Tibial nerve (tissue), 4 donors: ENCODE measurements at regions not wholly inside any gene's neighbourhood (a gene's known extent, or its start where the extent isn't known, plus 50 kb on each side); places are given as distances from the start of the nearest gene placed in this dataset.

ENCODE experiments used
- DNase-seq, 2 donors: peaks; one replicate each; pipeline ENCODE4 v3.0.0-alpha.2; 2019; ENCODE audit warnings: low spot score in 2 of 2
- H3K27ac ChIP-seq, 4 donors: fragments of 200-600 bp; sonication (generic) in 3 of 4; one replicate each; pipeline ENCODE4 v1.5.1; 2017 to 2019; ENCODE audit warnings: mild to moderate bottlenecking in 1 of 4
- H3K27me3 ChIP-seq, 2 donors: fragments of 200-600 bp; sonication (generic) in 1 of 2; one replicate each; pipeline versions ENCODE4 v1.5.1 to v1.6.0; 2017 to 2019
- H3K36me3 ChIP-seq, 3 donors: fragments of 200-600 bp; sonication (generic); one replicate each; pipeline ENCODE4 v1.5.1; 2018 to 2019
- H3K4me1 ChIP-seq, 4 donors: fragments of 200-600 bp; sonication (generic) in 3 of 4; one replicate each; pipeline ENCODE4 v1.5.1; 2017 to 2019
- H3K4me3 ChIP-seq, 4 donors: fragments of 200-600 bp; sonication (generic) in 3 of 4; one replicate each; pipeline ENCODE4 v1.5.1; 2017 to 2019; ENCODE audit warnings: mild to moderate bottlenecking in 1 of 4, moderate library complexity in 1 of 4
- H3K9me3 ChIP-seq, 4 donors: fragments of 200-600 bp; sonication (generic) in 3 of 4; one replicate each; pipeline ENCODE4 v1.5.1; 2017 to 2019
- CTCF ChIP-seq, 5 experiments: fragments of 200-600 bp in 3 of 5; fragments of 450-650 bp in 2 of 5; sonication (generic) in 3 of 5; IDR thresholded peaks; one replicate each; pipeline ENCODE4 v1.5.1; 2016 to 2019; ENCODE audit warnings: antibody characterized with exemption in 5 of 5, mild to moderate bottlenecking in 3 of 5, moderate library complexity in 2 of 5
- EP300 ChIP-seq, 2 donors: sonication (generic); formaldehyde crosslinking; IDR thresholded peaks; one replicate each; pipeline ENCODE4 v1.6.1; 2017; ENCODE audit warnings: antibody characterized with exemption in 2 of 2, mild to moderate bottlenecking in 1 of 2
- POLR2A ChIP-seq, 2 donors: fragments of 450-650 bp; IDR thresholded peaks; one replicate each; pipeline ENCODE4 v1.6.1; 2017; ENCODE audit warnings: antibody characterized with exemption in 2 of 2, mild to moderate bottlenecking in 2 of 2, moderate library complexity in 2 of 2
- WGBS, 2 donors: methylation state at CpG; one replicate each; pipeline ENCODE4 v1.1.5; 2018; 5-methylcytosine and 5-hydroxymethylcytosine counted together

- no peak for DNase-seq
- Histone ChIP-seq H3K4me1 (no peaks in the 10 kb centered on the region), H3K27me3 (peaks cover 0 to 8% of the 10 kb centered on the region in 2 donors), H3K4me3 (no peak overlapping the region), H3K36me3 (no peaks in the 10 kb centered on the region), H3K9me3 (no peaks in the 10 kb centered on the region), H3K27ac (no peak overlapping the region)
- TF ChIP-seq CTCF (IDR thresholded peaks at IDR 0.05) (no peak), EP300 (IDR thresholded peaks at IDR 0.05) (no peak), POLR2A (IDR thresholded peaks at IDR 0.05) (no peak)
- 35 to 44% methylated on average over 9 of the region's 9 CpGs for WGBS, 2 donors
These were observed 57.8 kb upstream of the MMP2 start for GRCh38 chr16:55421226-55421625.

DNA sequence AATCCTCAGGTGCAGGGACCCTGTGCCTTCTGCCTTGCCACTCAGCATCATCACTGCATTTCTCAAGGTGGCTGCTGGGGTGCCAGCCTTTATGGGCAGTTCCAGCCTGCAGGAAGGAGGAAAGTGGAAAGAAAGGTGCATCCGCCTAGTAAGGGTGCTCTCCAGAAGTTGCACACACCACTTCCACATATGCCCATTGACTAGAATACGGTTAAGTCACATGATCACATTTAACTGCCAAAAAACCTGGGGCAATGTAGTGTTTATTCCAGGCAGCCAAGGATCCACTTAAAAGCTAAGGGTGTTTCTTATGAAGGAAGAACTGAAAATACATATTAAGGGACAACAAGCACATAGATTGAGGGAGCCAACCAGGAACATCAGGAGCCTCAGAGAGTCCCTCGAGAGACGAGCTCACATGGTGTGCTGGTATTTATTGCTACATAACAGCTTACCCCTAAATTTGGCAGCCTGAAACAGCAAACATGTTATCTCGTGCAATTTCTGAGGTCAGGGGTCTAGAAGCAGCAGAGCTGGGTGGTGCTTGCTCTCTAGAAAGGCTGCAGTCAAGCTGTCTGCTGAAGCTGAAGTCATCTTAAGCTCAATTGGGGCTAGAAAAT lies 52.0 kb upstream of the MMP2 start:
- peak in 1 of 2 donors; percentile 60 for DNase-seq
- TF ChIP-seq EP300 (IDR thresholded peaks at IDR 0.05) (peak in 1 of 2 donors; percentile 63), CTCF (IDR thresholded peaks at IDR 0.05) (no peak), POLR2A (IDR thresholded peaks at IDR 0.05) (no peak)
- Histone ChIP-seq H3K36me3 (no peaks in the 10 kb centered on the region), H3K9me3 (no peaks in the 10 kb centered on the region), H3K27me3 (no peaks in the 10 kb centered on the region), H3K27ac (no peak overlapping the region), H3K4me3 (no peak overlapping the region), H3K4me1 (no peaks in the 10 kb centered on the region)
- 50 to 64% methylated on average over 5 of the region's 5 CpGs for WGBS, 2 donors
